ENCODE measurements at regions not wholly inside any gene's neighbourhood (a gene's known extent, or its start where the extent isn't known, plus 50 kb on each side); places are given as distances from the start of the nearest gene placed in this dataset.

DNA sequence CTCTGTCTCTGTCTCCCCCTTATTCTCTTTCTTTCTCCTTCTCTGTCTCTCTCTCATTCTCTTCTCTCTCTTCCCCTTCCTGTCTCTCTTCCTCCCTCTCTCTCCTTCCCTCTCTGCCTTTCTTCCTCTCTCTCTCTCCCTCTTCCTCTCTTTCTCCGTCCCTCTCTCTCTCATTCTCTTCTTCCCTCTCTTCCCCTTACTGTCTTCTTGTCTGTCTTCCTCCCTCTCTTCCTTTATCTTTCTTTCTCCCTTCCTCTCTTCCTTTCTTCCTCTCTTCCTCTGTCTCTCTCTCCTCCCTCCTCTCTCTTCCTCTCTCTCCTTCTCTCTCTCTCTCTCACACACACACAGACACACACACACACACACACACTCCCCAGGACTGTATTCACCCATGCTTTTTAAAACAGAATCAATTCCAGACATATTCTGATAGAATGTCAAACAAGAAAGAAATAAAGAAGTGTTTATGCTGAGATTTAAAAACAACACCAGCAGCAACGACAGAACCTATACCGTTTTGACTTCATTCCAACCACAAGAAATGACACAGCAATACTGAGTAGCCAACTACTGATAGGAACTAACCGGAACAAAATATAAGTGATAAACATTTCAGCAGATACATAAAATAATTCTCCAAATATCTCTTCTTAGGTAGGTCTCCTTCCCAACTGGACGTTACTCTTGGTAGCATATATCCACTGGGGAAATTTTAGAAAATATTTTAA, 296.7 kb downstream of the ASMT start:
- TF ChIP-seq, protein P1, sequence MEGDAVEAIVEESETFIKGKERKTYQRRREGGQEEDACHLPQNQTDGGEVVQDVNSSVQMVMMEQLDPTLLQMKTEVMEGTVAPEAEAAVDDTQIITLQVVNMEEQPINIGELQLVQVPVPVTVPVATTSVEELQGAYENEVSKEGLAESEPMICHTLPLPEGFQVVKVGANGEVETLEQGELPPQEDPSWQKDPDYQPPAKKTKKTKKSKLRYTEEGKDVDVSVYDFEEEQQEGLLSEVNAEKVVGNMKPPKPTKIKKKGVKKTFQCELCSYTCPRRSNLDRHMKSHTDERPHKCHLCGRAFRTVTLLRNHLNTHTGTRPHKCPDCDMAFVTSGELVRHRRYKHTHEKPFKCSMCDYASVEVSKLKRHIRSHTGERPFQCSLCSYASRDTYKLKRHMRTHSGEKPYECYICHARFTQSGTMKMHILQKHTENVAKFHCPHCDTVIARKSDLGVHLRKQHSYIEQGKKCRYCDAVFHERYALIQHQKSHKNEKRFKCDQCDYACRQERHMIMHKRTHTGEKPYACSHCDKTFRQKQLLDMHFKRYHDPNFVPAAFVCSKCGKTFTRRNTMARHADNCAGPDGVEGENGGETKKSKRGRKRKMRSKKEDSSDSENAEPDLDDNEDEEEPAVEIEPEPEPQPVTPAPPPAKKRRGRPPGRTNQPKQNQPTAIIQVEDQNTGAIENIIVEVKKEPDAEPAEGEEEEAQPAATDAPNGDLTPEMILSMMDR (IDR thresholded peaks at IDR 0.05; ENCODE audit: control extremely low read depth in 1 of 3, insufficient read depth in 1 of 3, low read depth in 1 of 3, low read length in 3 of 3), result no peak
- TF ChIP-seq CEBPB (IDR thresholded peaks at IDR 0.05; ENCODE audit: low read depth, low read length), result no peak
- TF ChIP-seq EP300 (IDR thresholded peaks at IDR 0.05; ENCODE audit: borderline replicate concordance in 1 of 2, low read depth in 2 of 2, low read length in 2 of 2), result no peak
- TF ChIP-seq RAD21 (IDR thresholded peaks at IDR 0.05 in 1 of 2, conservative IDR thresholded peaks at IDR 0.05 in 1 of 2; ENCODE audit: low read depth in 2 of 2, low read length in 2 of 2), result no peak
- no peak for TF ChIP-seq SIN3A (conservative IDR thresholded peaks at IDR 0.05 in 1 of 2, IDR thresholded peaks at IDR 0.05 in 1 of 2; ENCODE audit: low read depth in 1 of 2, low read length in 2 of 2)
- no peak for TF ChIP-seq GABPA (IDR thresholded peaks at IDR 0.05; ENCODE audit: borderline replicate concordance, insufficient read depth, low read length)
- no peak for TF ChIP-seq NRF1 (IDR thresholded peaks at IDR 0.05; ENCODE audit: low read depth, low read length)
- no peak for TF ChIP-seq BACH1 (IDR thresholded peaks at IDR 0.05; ENCODE audit: low read length)
- no peak for TF ChIP-seq EZH2 (IDR thresholded peaks at IDR 0.05; ENCODE audit: low read depth, low read length, severe bottlenecking)
- no peak for TF ChIP-seq ZNF274 (IDR thresholded peaks at IDR 0.05; ENCODE audit: borderline replicate concordance, extremely low read depth, low read length)

All from H1 (cell line).